ENCODE measurements at regions not wholly inside any gene's neighbourhood (a gene's known extent, or its start where the extent isn't known, plus 50 kb on each side); places are given as distances from the start of the nearest gene placed in this dataset.

- H3K4me3 ChIP-seq = no peak overlapping the region
- 63% methylated on average over 2 of the region's 2 CpGs for WGBS
- no peak overlapping the region for H3K27ac ChIP-seq
Observed at GRCh38 chr3:80697291-80697690, 929.5 kb upstream of the ROBO1 start.

GRCh38 chr3:80696280-80696679, 928.5 kb upstream of the ROBO1 start:
- DNase-seq (ENCODE audit: low spot score) = peak; percentile 74
- Histone ChIP-seq H3K27ac (no peak overlapping the region), H3K36me3 (no peaks in the 10 kb centered on the region), H3K4me1 (replicated peaks) (no peaks in the 10 kb centered on the region), H3K4me3 (no peak overlapping the region), H3K27me3 (replicated peaks; ENCODE audit: insufficient read depth) (no peaks in the 10 kb centered on the region), H3K9me3 (no peaks in the 10 kb centered on the region)
- 38% methylated on average over 2 of the region's 2 CpGs for WGBS
- TF ChIP-seq POLR2AphosphoS5 (IDR thresholded peaks at IDR 0.05) = peak; percentile 76
- no peak for TF ChIP-seq POLR2A (IDR thresholded peaks at IDR 0.05)
- intact Hi-C loops (cut with DNase I) = no loop called here

More at GRCh38 chr3:80697291-80697690, 929.5 kb upstream of the ROBO1 start:
- no peaks in the 10 kb centered on the region for H3K36me3 ChIP-seq
- H3K9me3 ChIP-seq = no peaks in the 10 kb centered on the region
- intact Hi-C loops (cut with DNase I) = no loop called here
- no peaks in the 10 kb centered on the region for H3K27me3 ChIP-seq (replicated peaks; ENCODE audit: insufficient read depth)
- DNase-seq (ENCODE audit: low spot score) = no peak
- TF ChIP-seq CTCF (IDR thresholded peaks at IDR 0.05) = no peak
- no peak for TF ChIP-seq POLR2AphosphoS5 (IDR thresholded peaks at IDR 0.05)
- no peaks in the 10 kb centered on the region for H3K4me1 ChIP-seq (replicated peaks)

- no peak overlapping the region for H3K27ac ChIP-seq
- no peaks in the 10 kb centered on the region for H3K4me1 ChIP-seq (replicated peaks)
- no peaks in the 10 kb centered on the region for H3K36me3 ChIP-seq
- no peak for DNase-seq (ENCODE audit: low spot score)
- TF ChIP-seq POLR2AphosphoS5 (IDR thresholded peaks at IDR 0.05) (no peak), CTCF (IDR thresholded peaks at IDR 0.05) (peak in 2 of 4 experiments; percentile 38 to 50), POLR2A (IDR thresholded peaks at IDR 0.05) (no peak)
- intact Hi-C loops (cut with DNase I) = loop anchor here (5.0 kb wide), 1 partner anchor 1167 kb away; no protein-coding TSS in a partner anchor
- H3K27me3 ChIP-seq (replicated peaks; ENCODE audit: insufficient read depth) = no peaks in the 10 kb centered on the region
- H3K4me3 ChIP-seq = no peak overlapping the region
- under 1% methylated on average over 2 of the region's 2 CpGs for WGBS
- no peaks in the 10 kb centered on the region for H3K9me3 ChIP-seq
Observed at GRCh38 chr3:80688814-80689213, 921.0 kb upstream of the ROBO1 start.

- no peaks in the 10 kb centered on the region for H3K27me3 ChIP-seq (replicated peaks; ENCODE audit: insufficient read depth)
- no peaks in the 10 kb centered on the region for H3K36me3 ChIP-seq
- no peaks in the 10 kb centered on the region for H3K4me1 ChIP-seq (replicated peaks)
- DNase-seq (ENCODE audit: low spot score) = no peak
- intact Hi-C loops (cut with DNase I) = no loop called here
- H3K27ac ChIP-seq = no peak overlapping the region
- TF ChIP-seq POLR2AphosphoS5 (IDR thresholded peaks at IDR 0.05) (no peak), POLR2A (IDR thresholded peaks at IDR 0.05) (no peak), CTCF (IDR thresholded peaks at IDR 0.05) (no peak)
- no peaks in the 10 kb centered on the region for H3K9me3 ChIP-seq
- 81% methylated on average over 1 of the region's 1 CpG for WGBS
- no peak overlapping the region for H3K4me3 ChIP-seq
Observed at GRCh38 chr3:80682951-80683350, 915.2 kb upstream of the ROBO1 start.

- Histone ChIP-seq H3K36me3 (no peaks in the 10 kb centered on the region), H3K27me3 (replicated peaks; ENCODE audit: insufficient read depth) (no peaks in the 10 kb centered on the region), H3K4me3 (no peak overlapping the region), H3K27ac (no peak overlapping the region), H3K4me1 (replicated peaks) (no peaks in the 10 kb centered on the region), H3K9me3 (no peaks in the 10 kb centered on the region)
- TF ChIP-seq POLR2AphosphoS5 (IDR thresholded peaks at IDR 0.05) (no peak), CTCF (IDR thresholded peaks at IDR 0.05) (no peak), POLR2A (IDR thresholded peaks at IDR 0.05) (no peak)
- DNase-seq (ENCODE audit: low spot score) = no peak
- intact Hi-C loops (cut with DNase I) = no loop called here
Observed at GRCh38 chr3:80682235-80682634, 914.4 kb upstream of the ROBO1 start.

Data from prostate gland (tissue), 2 donors.